ENCODE measurements at regions not wholly inside any gene's neighbourhood (a gene's known extent, or its start where the extent isn't known, plus 50 kb on each side); places are given as distances from the start of the nearest gene placed in this dataset.
"Not testable (repeated sequence)": the region's sequence is repeated elsewhere in the genome, so short reads cannot be mapped to it uniquely, and the experiment has no call there.

- DNase-seq: not testable (repeated sequence)
These were observed 287.0 kb downstream of the BCL2L11 start for GRCh38 chr2:111407632-111408194.

GRCh38 chr2:111410868-111411406, 290.2 kb downstream of the BCL2L11 start:
- not testable (repeated sequence) for DNase-seq

GRCh38 chr2:111411867-111412681, 291.4 kb downstream of the BCL2L11 start:
- not testable (repeated sequence) for DNase-seq

- DNase-seq: not testable (repeated sequence)
These were observed 292.3 kb downstream of the BCL2L11 start for GRCh38 chr2:111412841-111413650.

- not testable (repeated sequence) for DNase-seq
These were observed 293.2 kb downstream of the BCL2L11 start for GRCh38 chr2:111413950-111414349.

- DNase-seq: not testable (repeated sequence)
These were observed 295.3 kb downstream of the BCL2L11 start for GRCh38 chr2:111415765-111416743.

GRCh38 chr2:111417026-111417425, 296.3 kb downstream of the BCL2L11 start:
- DNase-seq: not testable (repeated sequence)

- DNase-seq: not testable (repeated sequence)
These were observed 297.6 kb downstream of the BCL2L11 start for GRCh38 chr2:111418091-111418875.

GRCh38 chr2:111420074-111420473, 299.4 kb downstream of the BCL2L11 start:
- DNase-seq: not testable (repeated sequence)

GRCh38 chr2:111420835-111421234, 300.1 kb downstream of the BCL2L11 start:
- DNase-seq: not testable (repeated sequence)

- DNase-seq: not testable (repeated sequence)
These were observed 301.2 kb downstream of the BCL2L11 start for GRCh38 chr2:111421949-111422348.

GRCh38 chr2:111422562-111422961, 301.8 kb downstream of the BCL2L11 start:
- DNase-seq: not testable (repeated sequence)

- DNase-seq: not testable (repeated sequence)
These were observed 302.5 kb downstream of the BCL2L11 start for GRCh38 chr2:111423184-111423583.

GRCh38 chr2:111424176-111424575, 303.5 kb downstream of the BCL2L11 start:
- not testable (repeated sequence) for DNase-seq

- DNase-seq: not testable (repeated sequence)
These were observed 304.2 kb downstream of the BCL2L11 start for GRCh38 chr2:111424851-111425309.

GRCh38 chr2:111425789-111426201, 305.1 kb downstream of the BCL2L11 start:
- not testable (repeated sequence) for DNase-seq

- not testable (repeated sequence) for DNase-seq
These were observed 306.6 kb downstream of the BCL2L11 start for GRCh38 chr2:111427346-111427745.

GRCh38 chr2:111428915-111429314, 308.2 kb downstream of the BCL2L11 start:
- DNase-seq: not testable (repeated sequence)

GRCh38 chr2:111429353-111429752, 308.6 kb downstream of the BCL2L11 start:
- DNase-seq: not testable (repeated sequence)

GRCh38 chr2:111430817-111431661, 310.3 kb downstream of the BCL2L11 start:
- DNase-seq: not testable (repeated sequence)

Measured in NCI-H1105 treated with DMSO at 0.1 percent for 48 hours (cell line).